ENCODE measurements at regions not wholly inside any gene's neighbourhood (a gene's known extent, or its start where the extent isn't known, plus 50 kb on each side); places are given as distances from the start of the nearest gene placed in this dataset.

GRCh38 chr6:165167861-165168260 is 141.5 kb downstream of the C6orf118 start:
- TF ChIP-seq EZH2 (IDR thresholded peaks at IDR 0.05; ENCODE audit: insufficient read depth, low read length) (no peak), CTCF (IDR thresholded peaks at IDR 0.05; ENCODE audit: insufficient read depth, low read depth, low read length) (no peak)
- FAIRE-seq = no peak
- H4K20me1 ChIP-seq (ENCODE audit: insufficient read depth, low read length) = no peaks in the 10 kb centered on the region

GRCh38 chr6:165167311-165167710 is 142.1 kb downstream of the C6orf118 start:
- Histone ChIP-seq H4K20me1 (ENCODE audit: insufficient read depth, low read length) (no peaks in the 10 kb centered on the region), H3K4me3 (ENCODE audit: insufficient read depth, low read depth, low read length) (no peak overlapping the region), H3K79me2 (ENCODE audit: insufficient read depth, low read length) (no peaks in the 10 kb centered on the region), H3K27ac (ENCODE audit: low read depth, low read length) (no peak overlapping the region), H2AFZ (ENCODE audit: low read depth, low read length) (no peak overlapping the region), H3K4me2 (ENCODE audit: low read length) (no peak overlapping the region), H3K27me3 (ENCODE audit: insufficient read depth, low read length) (no peaks in the 10 kb centered on the region), H3K4me1 (ENCODE audit: insufficient read depth, low read length) (no peaks in the 10 kb centered on the region), H3K36me3 (ENCODE audit: insufficient read depth, low read length) (no peaks in the 10 kb centered on the region), H3K9me3 (ENCODE audit: insufficient read depth, low read depth, low read length) (peaks cover 4% of the 10 kb centered on the region), H3K9ac (ENCODE audit: low read length) (no peak overlapping the region)
- Mint-ChIP-seq H3K4me3 (ENCODE audit: unreplicated experiment) (no peak overlapping the region), H3K36me3 (ENCODE audit: low read depth, unreplicated experiment) (no peaks in the 10 kb centered on the region), H3K27ac (ENCODE audit: unreplicated experiment) (no peak overlapping the region), H3K4me1 (ENCODE audit: low read depth, unreplicated experiment) (no peaks in the 10 kb centered on the region), H3K27me3 (ENCODE audit: low read depth, unreplicated experiment) (no peaks in the 10 kb centered on the region), H3K9me3 (ENCODE audit: unreplicated experiment) (peaks cover 12% of the 10 kb centered on the region)
- DNase-seq (ENCODE audit: low read depth) (no peak), FAIRE-seq (no peak)
- no peak for TF ChIP-seq EZH2 (IDR thresholded peaks at IDR 0.05; ENCODE audit: insufficient read depth, low read length)
- TF ChIP-seq CTCF (IDR thresholded peaks at IDR 0.05; ENCODE audit: insufficient read depth, low read depth, low read length) = no peak

More at GRCh38 chr6:165167861-165168260, 141.5 kb downstream of the C6orf118 start:
- no peak overlapping the region for H3K9ac ChIP-seq (ENCODE audit: low read length)
- H2AFZ ChIP-seq (ENCODE audit: low read depth, low read length) = no peak overlapping the region
- H3K4me3 ChIP-seq (ENCODE audit: insufficient read depth, low read depth, low read length) = no peak overlapping the region
- H3K27ac ChIP-seq (ENCODE audit: low read depth, low read length) = no peak overlapping the region
- no peaks in the 10 kb centered on the region for H3K4me1 ChIP-seq (ENCODE audit: insufficient read depth, low read length)
- H3K9me3 Mint-ChIP-seq (ENCODE audit: unreplicated experiment) = peaks cover 10% of the 10 kb centered on the region
- no peaks in the 10 kb centered on the region for H3K27me3 Mint-ChIP-seq (ENCODE audit: low read depth, unreplicated experiment)
- no peak for DNase-seq (ENCODE audit: low read depth)
- H3K4me3 Mint-ChIP-seq (ENCODE audit: unreplicated experiment) = no peak overlapping the region
- H3K36me3 ChIP-seq (ENCODE audit: insufficient read depth, low read length) = no peaks in the 10 kb centered on the region
- no peaks in the 10 kb centered on the region for H3K36me3 Mint-ChIP-seq (ENCODE audit: low read depth, unreplicated experiment)
- peaks cover 4% of the 10 kb centered on the region for H3K9me3 ChIP-seq (ENCODE audit: insufficient read depth, low read depth, low read length)
- H3K79me2 ChIP-seq (ENCODE audit: insufficient read depth, low read length) = no peaks in the 10 kb centered on the region
- no peaks in the 10 kb centered on the region for H3K4me1 Mint-ChIP-seq (ENCODE audit: low read depth, unreplicated experiment)
- H3K27ac Mint-ChIP-seq (ENCODE audit: unreplicated experiment) = no peak overlapping the region
- no peak overlapping the region for H3K4me2 ChIP-seq (ENCODE audit: low read length)
- H3K27me3 ChIP-seq (ENCODE audit: insufficient read depth, low read length) = no peaks in the 10 kb centered on the region

DNA sequence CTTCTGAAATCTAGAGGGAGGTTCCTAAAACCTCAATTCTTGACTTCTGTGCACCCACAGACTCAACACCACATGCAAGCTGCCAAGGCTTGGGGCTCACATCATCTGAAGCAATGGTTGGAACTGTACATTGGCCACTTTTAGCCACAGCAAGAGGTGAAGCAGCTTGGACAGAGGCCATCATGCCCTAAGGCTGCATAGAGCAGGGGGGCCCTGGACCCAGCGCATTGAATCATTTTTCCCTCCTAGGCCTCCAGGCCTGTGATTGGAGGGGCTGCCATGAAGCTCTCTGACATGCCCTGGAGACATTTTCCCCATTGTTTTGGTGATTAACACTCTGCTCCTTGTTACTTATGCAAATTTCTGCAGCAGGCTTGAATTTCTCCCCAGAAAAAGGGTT is 145.9 kb downstream of the C6orf118 start:
- Mint-ChIP-seq H3K4me3 (ENCODE audit: unreplicated experiment) (no peak overlapping the region), H3K9me3 (ENCODE audit: unreplicated experiment) (peaks cover 12% of the 10 kb centered on the region), H3K4me1 (ENCODE audit: low read depth, unreplicated experiment) (no peaks in the 10 kb centered on the region), H3K27me3 (ENCODE audit: low read depth, unreplicated experiment) (no peaks in the 10 kb centered on the region), H3K36me3 (ENCODE audit: low read depth, unreplicated experiment) (no peaks in the 10 kb centered on the region), H3K27ac (ENCODE audit: unreplicated experiment) (no peak overlapping the region)
- H3K79me2 ChIP-seq (ENCODE audit: insufficient read depth, low read length) = no peaks in the 10 kb centered on the region
- H3K36me3 ChIP-seq (ENCODE audit: insufficient read depth, low read length) = no peaks in the 10 kb centered on the region
- no peak overlapping the region for H3K4me2 ChIP-seq (ENCODE audit: low read length)
- H3K9me3 ChIP-seq (ENCODE audit: insufficient read depth, low read depth, low read length) = peaks cover 4% of the 10 kb centered on the region
- H3K27me3 ChIP-seq (ENCODE audit: insufficient read depth, low read length) = no peaks in the 10 kb centered on the region
- H3K4me1 ChIP-seq (ENCODE audit: insufficient read depth, low read length) = no peaks in the 10 kb centered on the region
- FAIRE-seq = no peak
- H3K4me3 ChIP-seq (ENCODE audit: insufficient read depth, low read depth, low read length) = no peak overlapping the region
- no peak overlapping the region for H2AFZ ChIP-seq (ENCODE audit: low read depth, low read length)
- no peak overlapping the region for H3K9ac ChIP-seq (ENCODE audit: low read length)
- DNase-seq (ENCODE audit: low read depth) = no peak
- no peaks in the 10 kb centered on the region for H4K20me1 ChIP-seq (ENCODE audit: insufficient read depth, low read length)
- no peak for TF ChIP-seq CTCF (IDR thresholded peaks at IDR 0.05; ENCODE audit: insufficient read depth, low read depth, low read length)
- TF ChIP-seq EZH2 (IDR thresholded peaks at IDR 0.05; ENCODE audit: insufficient read depth, low read length) = no peak
- no peak overlapping the region for H3K27ac ChIP-seq (ENCODE audit: low read depth, low read length)
